ENCODE measurements at regions not wholly inside any gene's neighbourhood (a gene's known extent, or its start where the extent isn't known, plus 50 kb on each side); places are given as distances from the start of the nearest gene placed in this dataset.

DNA sequence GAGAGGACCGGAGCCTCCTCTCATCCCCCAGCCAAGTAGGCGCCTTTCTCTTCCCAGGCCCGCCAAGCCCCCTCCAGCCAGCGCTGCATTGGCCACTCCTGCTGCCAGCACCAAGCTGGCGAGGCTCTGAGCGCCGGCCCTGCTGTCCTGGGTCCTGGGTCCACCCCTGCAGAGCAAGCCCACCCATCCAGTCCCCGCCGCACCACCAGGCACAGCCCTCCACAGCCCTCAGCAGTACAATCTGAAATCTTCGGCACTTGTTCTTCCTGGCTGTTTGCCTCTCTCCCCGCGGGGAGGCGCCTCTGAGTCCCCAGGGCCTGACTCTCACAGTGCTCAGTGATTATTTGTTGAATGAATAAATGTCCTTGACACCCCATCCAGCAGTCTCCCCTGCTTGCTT, 236.4 kb upstream of the SGCG start:
- Histone ChIP-seq H3K36me3 (ENCODE audit: control insufficient read depth, insufficient read depth, low read length) (no peaks in the 10 kb centered on the region), H4K8ac (ENCODE audit: low read depth in 2 of 2, low read length in 2 of 2) (no peak overlapping the region), H3K27ac (ENCODE audit: insufficient read depth, low read length) (no peak overlapping the region), H4K91ac (ENCODE audit: insufficient read depth, low read depth, low read length) (no peak overlapping the region), H3K4ac (ENCODE audit: low read depth, low read length) (no peak overlapping the region), H2BK15ac (ENCODE audit: low read depth, low read length) (no peak overlapping the region), H3K23ac (ENCODE audit: low read depth, low read length) (no peak overlapping the region), H3K4me1 (ENCODE audit: control insufficient read depth, insufficient read depth, low read length) (no peaks in the 10 kb centered on the region), H3K9me1 (ENCODE audit: insufficient read depth, low read length) (no peaks in the 10 kb centered on the region), H3K14ac (replicated peaks; ENCODE audit: low read depth, low read length) (no peak overlapping the region), H2AFZ (replicated peaks; ENCODE audit: low read length, poor library complexity) (no peak overlapping the region), H4K20me1 (ENCODE audit: insufficient read depth, low read length) (no peaks in the 10 kb centered on the region), H3K56ac (ENCODE audit: extremely low read depth, insufficient read depth, low read length) (no peak overlapping the region), H3K18ac (ENCODE audit: low read depth, low read length) (no peak overlapping the region), H3K79me1 (ENCODE audit: low read depth in 1 of 2, low read length in 2 of 2) (no peaks in the 10 kb centered on the region), H4K5ac (ENCODE audit: low read depth, low read length) (no peak overlapping the region), H2BK5ac (ENCODE audit: low read depth, low read length, poor library complexity, severe bottlenecking) (no peak overlapping the region), H2AK9ac (replicated peaks; ENCODE audit: low read depth, low read length, poor library complexity) (no peak overlapping the region), H2AK5ac (ENCODE audit: low read depth, low read length) (no peak overlapping the region), H3K9me3 (ENCODE audit: control insufficient read depth, insufficient read depth, low read length) (no peaks in the 10 kb centered on the region), H2BK20ac (ENCODE audit: low read depth, low read length) (no peak overlapping the region), H3K4me2 (ENCODE audit: low read depth, low read length) (no peak overlapping the region), H3K9ac (ENCODE audit: low read depth, low read length) (no peak overlapping the region), H3K27me3 (ENCODE audit: control insufficient read depth, insufficient read depth, low read length) (no peaks in the 10 kb centered on the region), H2BK120ac (ENCODE audit: low read depth, low read length) (no peak overlapping the region), H3K4me3 (ENCODE audit: insufficient read depth, low read depth, low read length) (no peak overlapping the region)
- no TSS peak for BruUV-seq (replicated peaks)
- in situ Hi-C loops (cut with MboI; ENCODE audit: low sequenced_read_pairs): no loop called here
- ChIA-PET POLR2A (ENCODE audit: unreplicated experiment) (no interaction called here), CTCF (no interaction called here)
- 73% methylated on average over 6 of the region's 13 CpGs; no CpG with 5 or more reads in 1 of the 2 experiments for WGBS, 2 experiments (ENCODE audit: extremely low coverage in 2 of 2, insufficient read length in 1 of 2)
- no peak for TF ChIP-seq POLR2A (IDR thresholded peaks at IDR 0.05; ENCODE audit: low read depth, low read length)
- TF ChIP-seq MXI1 (IDR thresholded peaks at IDR 0.05; ENCODE audit: borderline replicate concordance, low read depth, low read length): no peak
- no peak for TF ChIP-seq MAFK (IDR thresholded peaks at IDR 0.05; ENCODE audit: low read depth, low read length)
- TF ChIP-seq, protein P1, sequence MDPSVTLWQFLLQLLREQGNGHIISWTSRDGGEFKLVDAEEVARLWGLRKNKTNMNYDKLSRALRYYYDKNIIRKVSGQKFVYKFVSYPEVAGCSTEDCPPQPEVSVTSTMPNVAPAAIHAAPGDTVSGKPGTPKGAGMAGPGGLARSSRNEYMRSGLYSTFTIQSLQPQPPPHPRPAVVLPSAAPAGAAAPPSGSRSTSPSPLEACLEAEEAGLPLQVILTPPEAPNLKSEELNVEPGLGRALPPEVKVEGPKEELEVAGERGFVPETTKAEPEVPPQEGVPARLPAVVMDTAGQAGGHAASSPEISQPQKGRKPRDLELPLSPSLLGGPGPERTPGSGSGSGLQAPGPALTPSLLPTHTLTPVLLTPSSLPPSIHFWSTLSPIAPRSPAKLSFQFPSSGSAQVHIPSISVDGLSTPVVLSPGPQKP (IDR thresholded peaks at IDR 0.05; ENCODE audit: borderline replicate concordance, low read depth, low read length): no peak
- TF ChIP-seq RAD21 (IDR thresholded peaks at IDR 0.05; ENCODE audit: low read length): no peak
- TF ChIP-seq RFX5 (IDR thresholded peaks at IDR 0.05; ENCODE audit: low read depth, low read length): no peak
- TF ChIP-seq CHD1 (IDR thresholded peaks at IDR 0.05; ENCODE audit: low read depth, low read length): no peak
- no peak for TF ChIP-seq SMC3 (IDR thresholded peaks at IDR 0.05; ENCODE audit: low read depth, low read length)
- TF ChIP-seq BHLHE40 (IDR thresholded peaks at IDR 0.05; ENCODE audit: low read depth, low read length): no peak
- no peak for TF ChIP-seq RCOR1 (IDR thresholded peaks at IDR 0.05; ENCODE audit: insufficient replicate concordance, low read length)
- TF ChIP-seq NFE2L2 (IDR thresholded peaks at IDR 0.05; ENCODE audit: low read depth, low read length): no peak
- TF ChIP-seq, protein P2, sequence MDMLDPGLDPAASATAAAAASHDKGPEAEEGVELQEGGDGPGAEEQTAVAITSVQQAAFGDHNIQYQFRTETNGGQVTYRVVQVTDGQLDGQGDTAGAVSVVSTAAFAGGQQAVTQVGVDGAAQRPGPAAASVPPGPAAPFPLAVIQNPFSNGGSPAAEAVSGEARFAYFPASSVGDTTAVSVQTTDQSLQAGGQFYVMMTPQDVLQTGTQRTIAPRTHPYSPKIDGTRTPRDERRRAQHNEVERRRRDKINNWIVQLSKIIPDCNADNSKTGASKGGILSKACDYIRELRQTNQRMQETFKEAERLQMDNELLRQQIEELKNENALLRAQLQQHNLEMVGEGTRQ (IDR thresholded peaks at IDR 0.05; ENCODE audit: low read depth, low read length): no peak
- intact Hi-C loops (cut with micrococcal nuclease): no loop called here
- no peak for DNase-seq
- no peak for ATAC-seq (ENCODE audit: low read depth)
- dilution Hi-C loops (cut with HindIII; ENCODE audit: low sequenced_read_pairs, unreplicated experiment): no loop called here
